NCI-H2171 treated with DMSO at 0.1 percent for 48 hours (cell line): ENCODE measurements at regions not wholly inside any gene's neighbourhood (a gene's known extent, or its start where the extent isn't known, plus 50 kb on each side); places are given as distances from the start of the nearest gene placed in this dataset.
A peak's percentile ranks its signal among the peaks of the same experiment; 100 is the strongest.

Experiments
- DNase-seq: peaks from one replicate; lab custom pipeline; 2025; lab: John Stamatoyannopoulos, UW

DNA sequence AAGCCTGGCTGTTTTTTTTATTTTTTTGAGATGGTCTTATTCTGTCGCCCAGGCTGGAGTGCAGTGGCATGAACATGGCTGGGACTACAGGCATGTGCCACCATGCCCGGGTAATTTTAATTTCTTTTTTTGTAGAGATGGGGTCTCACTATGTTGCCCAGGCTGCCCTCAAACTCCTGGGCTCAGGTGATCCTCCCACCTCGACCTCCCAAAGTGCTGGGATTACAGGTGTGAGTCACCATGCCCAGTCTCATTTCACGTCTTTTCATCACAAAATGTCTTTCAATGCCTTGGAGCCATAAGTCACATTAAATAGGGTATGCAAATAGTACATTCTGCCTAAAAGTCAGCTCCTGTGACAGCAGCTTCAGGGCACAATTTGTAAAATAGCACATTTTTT, 52.8 kb downstream of the SOX2 start:
- DNase-seq = no peak

DNA sequence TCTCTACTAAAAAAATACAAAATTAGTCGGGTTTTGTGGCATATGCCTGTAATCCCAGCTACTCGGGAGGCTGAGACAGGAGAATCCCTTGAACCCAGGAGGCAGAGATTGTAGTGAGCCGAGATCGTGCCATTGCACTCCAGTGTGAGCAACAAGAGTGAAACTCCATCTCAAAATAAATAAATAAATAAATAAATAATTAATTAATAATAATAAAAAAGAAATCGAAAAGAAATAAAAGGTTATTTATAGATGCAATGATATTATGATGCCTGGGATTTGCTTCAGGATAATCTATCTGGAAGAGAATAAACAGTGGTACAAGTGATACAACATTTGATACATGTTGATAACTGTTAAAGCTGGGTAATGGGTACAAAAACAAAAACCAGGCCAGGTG, 58.6 kb downstream of the SOX2 start:
- no peak for DNase-seq

DNA sequence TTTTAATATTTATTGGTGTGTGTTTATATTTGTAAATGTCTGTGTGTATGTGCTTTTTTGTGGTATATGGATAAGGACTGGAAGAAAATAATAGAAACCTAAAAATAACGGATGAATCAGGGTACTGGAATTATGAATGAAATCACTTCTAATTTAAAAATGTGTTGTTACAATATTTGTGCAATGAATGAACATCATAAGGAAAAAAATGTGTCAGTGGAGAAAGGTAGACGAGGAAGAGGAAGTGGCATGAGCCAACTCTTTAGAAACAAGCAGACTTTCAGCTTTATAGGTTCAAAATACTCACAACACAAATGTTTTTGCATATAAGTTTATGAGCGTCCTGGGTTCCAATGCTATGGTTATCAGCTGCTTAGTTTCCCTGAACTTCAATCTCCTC, 59.4 kb downstream of the SOX2 start:
- DNase-seq = no peak

DNA sequence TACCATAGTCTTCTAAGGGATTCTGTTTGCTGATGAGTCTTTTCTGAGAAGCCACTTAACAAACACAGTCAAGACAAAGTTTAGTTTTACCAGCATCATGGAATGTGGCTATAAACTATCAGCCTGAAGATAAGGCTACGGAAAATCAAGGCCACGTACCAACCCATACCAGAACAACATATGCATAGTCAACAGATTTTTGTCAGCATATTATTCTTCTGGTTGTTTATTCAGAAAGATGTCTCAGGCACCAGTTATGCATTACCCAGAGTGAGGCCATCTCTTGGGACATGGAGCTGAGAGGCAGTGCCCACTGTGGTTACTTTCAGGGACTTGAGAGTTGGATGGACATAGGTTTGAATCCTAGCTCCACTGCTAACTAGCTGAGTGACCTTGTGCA, 60.4 kb downstream of the SOX2 start:
- DNase-seq = no peak

DNA sequence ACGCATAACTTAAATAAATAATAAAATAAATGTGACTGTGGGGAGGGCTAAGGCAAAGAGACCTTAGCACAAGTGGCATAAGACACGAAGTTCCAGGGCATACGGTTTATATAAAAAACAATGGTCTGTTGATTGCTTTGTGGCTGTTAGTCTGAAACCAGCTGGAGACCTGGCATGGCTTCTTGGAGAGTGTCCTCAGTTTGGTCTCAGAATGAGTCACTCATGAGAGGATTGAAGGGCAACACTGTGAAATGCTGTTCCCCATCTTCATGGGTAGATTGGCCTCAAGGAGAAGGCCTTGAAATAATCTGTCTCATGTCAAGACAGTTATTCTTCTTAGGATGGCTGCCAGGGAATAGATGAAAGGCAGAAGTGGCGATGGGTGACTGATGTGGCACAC, 62.2 kb downstream of the SOX2 start:
- DNase-seq = no peak

DNA sequence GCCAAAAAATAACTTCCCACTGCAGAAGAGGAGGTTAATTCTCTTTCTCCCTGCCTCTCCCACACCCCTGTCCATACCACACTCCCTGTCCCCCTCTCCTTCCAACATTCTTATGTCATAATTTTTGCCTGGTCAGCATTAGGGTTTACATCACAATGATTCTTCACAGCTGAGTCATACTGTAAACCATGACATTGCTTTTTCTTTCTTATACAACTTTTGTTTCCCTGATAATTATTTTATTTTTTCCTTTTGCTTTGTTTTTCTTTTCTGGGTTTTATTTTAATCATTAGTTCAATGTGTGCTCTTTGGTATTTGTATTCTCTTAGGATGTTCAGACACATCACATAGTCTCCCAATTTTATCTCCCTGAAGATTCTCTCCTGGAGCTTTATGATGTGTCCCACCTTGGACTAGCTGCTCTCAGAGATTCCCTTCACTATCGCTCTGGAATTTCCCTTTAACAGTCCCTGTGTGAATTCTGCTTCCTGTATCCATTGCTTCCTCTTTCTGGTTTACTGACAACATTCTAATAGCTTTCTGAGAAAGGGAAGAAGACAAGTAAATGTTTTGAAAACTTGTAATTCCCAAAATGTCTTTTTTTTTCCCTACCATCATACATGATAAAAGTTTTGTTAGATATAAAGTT, 70.7 kb downstream of the SOX2 start:
- no peak for DNase-seq

DNA sequence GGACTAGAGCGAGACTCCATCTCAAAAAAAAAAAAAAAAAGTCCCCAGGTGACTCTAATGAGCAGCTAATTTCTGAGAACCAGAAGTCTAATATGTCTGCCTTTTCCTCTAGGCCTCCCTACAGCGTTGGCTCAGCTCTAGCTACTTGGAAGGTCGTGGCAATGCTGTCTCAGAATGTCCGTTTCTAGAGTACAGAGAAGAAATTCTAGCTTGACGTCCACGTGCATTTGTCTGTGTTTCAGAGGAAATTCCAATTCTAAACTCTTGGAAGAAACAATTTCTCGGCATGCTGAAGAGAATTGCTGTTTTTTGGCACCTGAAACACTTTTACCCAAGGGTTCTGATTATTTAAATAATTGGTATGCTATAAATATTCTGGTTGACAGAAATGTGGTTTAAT, 78.8 kb downstream of the SOX2 start:
- no peak for DNase-seq

DNA sequence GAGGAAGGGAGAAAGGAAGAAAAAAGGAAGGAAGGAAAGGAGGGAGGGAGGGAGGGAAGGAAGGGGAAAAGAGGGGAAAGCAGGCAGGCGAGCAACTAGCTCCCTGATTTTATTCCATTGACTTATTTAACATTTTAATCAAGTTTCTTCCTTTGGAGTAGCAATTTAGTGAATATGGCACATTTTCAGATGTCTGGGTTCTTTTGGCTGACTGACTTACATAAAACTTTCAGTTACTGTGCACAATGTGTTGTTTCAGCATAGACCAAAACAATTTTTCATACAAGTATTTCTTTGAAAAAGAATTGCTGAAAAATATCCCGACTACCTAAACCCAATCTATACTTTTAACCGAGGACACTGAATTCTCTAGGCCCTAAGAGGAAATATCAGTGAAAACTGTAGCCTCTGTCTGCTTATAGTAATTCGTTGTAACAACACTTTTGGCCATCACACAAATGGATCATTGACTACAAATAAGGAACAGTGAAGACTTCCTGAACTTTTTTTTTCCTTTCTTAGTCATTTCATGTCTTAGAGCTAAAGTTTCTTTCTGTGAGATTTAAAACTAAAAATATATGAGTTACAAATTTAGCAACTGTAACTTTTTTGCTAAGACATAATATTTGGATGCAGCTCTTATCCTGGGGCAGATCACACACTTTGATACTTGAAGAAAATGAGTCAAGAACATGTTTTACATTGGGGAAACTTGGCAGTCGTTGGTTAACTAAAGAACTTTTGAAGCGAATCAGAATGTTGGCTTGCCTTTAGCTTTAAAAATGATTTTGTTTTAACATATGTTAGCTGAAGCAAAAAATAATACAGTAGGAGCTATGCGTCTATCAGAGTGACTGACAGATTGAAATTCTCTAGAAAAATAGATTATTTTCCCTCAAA, 79.6 kb downstream of the SOX2 start:
- no peak for DNase-seq

DNA sequence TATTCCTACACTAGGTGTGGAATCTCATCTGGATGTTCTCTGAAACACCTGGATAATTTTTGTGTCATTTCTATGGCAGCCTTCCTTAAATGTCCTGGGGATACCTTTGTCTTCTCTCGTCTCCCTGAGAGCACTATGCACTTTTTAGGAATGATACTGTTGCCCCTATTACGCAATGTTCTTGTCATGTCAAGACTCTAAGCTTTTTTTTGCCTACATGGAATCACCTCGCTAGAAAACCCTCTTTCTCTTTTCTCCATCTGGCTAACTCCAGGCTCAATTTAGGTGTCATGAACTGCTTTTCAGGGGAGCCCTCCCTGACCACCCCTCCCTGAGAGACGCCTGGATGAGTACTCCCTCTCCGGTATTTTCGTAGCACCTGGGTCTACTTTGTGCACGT, 81.3 kb downstream of the SOX2 start:
- DNase-seq = no peak

DNA sequence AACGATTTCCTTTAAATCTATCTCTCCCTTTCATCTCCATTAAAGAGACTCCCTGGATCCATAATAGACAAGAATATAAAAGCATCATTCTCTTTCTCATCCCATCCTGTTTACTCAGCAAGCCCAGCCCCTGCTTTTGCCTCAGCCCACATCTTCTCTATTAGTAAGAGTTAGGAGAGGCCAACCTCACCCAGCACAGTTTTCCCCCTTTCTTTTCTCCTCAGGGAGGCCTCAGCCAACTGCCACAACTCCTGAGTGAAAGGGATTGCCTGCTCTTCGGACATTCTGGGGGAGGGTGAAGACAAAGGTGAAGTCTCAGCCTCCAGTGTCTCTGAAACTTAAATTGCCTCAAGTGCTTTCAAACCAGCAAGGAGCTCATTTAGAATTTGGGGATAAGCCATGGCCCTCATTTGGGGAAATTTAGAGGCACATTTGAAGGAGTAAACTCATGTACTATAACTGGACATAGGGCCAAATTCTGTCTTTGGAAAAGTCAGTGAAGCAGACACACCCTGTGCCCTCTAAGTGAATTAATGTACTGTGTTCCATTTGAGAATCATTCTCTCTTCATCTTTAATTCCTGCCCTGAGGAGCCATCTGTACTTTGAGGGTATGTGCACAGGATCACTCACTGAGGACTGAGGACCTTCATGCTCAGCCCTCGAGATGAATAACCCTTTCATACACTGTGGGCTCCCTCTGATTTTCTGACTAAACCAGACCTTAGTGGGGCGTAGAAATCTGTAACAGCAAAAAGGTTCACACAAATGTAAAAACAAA, 82.5 kb downstream of the SOX2 start:
- DNase-seq = no peak

DNA sequence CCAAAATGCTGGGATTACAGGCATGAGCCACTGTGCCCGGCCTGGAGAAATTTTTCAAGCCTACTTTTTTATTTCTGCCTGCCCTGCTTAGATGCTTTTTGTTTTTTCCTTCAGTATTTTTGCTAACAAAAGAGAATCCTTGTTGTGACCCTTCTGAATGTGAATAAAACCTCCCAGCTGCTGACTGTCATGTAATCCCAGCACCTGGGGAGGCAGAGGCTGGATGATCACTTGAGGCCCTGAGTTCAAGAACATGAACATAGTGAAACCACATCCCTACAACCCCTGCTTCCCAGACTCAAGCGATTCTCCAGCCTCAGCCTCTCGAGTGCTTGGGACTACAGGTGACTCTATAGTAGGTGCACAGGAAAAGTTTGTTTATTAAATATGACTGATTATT, 84.9 kb downstream of the SOX2 start:
- no peak for DNase-seq

DNA sequence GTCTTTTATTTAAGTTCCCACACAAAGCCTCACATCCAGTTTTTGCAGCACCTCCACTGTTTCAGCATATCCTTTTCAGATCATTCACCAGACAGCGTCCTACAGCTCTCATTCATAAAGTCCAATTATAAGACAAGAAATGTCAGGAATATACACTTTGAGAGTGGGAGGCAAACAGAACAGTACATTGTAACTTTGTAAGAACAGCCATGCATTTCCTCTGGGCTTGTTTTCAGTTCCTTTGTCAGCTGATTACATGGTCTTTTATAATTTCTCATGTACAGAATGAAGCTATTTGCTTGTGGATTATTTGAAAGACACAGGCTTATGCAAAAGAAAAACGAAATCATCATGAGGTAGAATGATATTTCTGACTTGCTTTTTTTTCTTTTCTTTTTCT, 85.7 kb downstream of the SOX2 start:
- DNase-seq = no peak

DNA sequence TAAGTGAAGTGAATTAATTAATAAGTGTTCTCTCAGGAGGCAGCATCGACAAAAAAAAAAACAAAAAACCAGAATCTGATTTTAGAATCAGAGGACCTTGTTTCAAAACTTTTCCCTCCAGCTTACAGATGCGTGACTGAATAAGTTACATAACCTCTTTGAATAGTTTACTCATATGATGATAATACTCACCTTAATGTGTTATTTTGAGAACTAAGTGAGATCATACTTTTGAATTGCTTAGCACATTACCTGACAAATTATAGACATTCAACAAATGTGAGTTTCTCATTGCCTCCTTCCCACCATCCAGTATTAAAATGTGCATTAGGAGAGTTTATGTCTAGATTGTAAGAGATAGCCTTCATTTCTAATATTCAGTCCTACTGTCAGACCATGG, 94.0 kb downstream of the SOX2 start:
- no peak for DNase-seq

DNA sequence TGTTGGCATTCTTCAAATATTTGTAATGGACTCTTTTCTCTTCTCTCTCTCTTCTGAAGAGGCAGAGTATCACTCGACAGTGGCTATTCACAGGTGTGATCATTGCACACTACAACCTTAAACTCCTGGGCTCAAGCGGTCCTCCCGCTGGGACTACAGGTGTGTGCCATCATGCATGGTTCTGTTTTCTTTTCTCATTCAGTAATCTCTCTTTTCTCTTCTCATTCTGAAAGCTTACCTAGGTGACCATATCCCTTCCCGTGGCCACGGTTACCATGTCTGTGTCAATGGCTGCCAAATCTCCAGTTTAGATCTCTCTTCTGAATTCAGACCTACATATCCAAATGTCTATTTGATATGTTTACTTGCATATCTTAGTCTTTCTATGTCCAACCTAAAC, 96.3 kb downstream of the SOX2 start:
- no peak for DNase-seq

DNA sequence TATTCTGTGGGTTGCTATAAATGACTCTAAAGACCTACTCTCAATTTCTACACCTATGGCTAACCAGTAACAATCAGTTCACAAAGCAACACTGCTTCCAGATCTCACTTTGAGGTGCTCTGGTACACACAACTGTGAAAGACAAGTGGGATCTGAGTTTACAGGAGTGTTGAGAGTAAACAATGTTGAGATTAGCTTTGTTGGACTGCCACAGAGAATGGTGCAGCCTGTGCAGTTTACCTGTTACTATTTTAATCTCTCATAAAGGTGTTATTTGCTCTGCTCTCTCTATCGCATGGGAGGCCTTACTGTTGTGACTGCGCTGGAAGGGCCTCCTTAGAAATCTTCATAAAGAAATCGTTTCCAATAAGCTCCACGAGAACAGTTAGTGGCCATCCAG, 112.0 kb downstream of the SOX2 start:
- no peak for DNase-seq

DNA sequence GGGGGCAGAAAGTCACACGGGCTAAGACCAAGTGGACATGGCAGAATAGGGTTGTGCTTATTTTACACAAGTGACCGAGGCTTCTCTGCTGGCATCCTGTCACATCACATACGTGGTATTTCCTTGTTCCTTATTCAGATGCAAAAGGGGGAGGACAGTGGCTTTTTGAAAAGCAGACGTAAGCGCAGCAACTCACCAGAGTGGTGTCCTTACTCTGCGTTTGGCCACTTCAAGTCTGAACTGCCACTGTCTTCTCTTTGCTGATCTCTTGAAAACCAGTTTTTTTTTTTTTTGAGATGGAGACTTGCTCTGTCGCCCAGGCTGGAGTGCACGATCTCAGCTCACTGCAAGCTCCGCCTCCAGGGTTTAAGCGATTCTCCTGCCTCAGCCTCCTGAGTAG, 113.2 kb downstream of the SOX2 start:
- DNase-seq = no peak

DNA sequence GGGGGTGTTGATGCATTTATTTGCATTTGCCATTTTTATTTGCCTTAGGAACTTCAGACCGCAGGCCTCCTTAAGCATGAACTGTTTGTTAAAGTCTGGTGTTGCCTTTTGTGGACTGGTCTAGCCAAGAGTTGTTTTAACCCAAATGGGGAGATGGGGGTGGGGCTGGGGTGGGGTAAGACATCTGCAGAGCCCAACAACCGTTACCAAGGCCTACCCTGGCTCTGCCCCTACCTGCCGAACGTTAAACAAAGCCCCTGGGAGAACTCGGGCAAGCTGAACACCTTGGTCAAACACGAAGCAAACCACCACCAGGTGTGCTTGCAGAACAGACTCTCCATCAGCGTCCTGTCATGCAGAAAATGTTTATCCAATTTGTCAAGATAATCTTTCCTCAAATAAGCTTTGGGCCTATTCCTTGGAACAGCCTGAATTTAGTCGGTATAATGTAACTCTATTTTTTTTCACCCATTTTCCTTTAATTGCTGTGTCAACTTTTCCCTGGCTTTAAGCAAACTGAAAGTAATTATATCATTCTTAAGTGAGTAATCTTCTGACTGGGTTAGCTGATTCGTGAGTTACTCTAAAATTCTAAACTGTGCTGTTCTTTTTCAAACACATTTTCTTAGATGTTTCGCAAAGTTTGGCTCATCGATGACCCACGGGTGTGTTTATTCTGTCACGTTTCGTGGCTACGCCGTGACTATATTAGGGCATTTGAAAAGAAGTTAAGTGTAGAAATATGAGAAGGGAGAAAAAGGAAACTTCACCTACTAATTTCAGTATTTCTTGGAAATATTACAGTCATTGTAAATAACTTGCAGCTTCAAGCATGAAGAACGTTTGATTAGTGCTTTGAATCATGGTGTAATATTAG, 127.6 kb downstream of the SOX2 start:
- DNase-seq = peak; percentile 96

DNA sequence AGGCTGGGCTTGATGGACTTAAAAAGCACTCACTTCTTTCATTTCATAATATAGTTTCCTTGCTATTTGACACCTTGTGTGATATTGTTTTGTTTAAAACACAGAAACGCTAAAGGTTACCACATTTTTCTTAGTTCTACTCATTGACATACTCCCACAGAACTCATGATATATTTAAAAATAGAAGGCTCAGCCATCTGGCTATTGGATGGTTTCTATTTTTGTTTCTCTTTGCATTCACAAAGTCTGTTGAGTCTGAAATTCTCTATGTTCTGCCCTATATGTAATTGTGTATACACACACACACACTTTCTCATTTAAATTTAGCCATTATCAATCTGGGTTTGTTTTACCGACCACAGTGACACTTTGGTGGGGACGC, 128.2 kb downstream of the SOX2 start:
- peak; percentile 63 for DNase-seq

DNA sequence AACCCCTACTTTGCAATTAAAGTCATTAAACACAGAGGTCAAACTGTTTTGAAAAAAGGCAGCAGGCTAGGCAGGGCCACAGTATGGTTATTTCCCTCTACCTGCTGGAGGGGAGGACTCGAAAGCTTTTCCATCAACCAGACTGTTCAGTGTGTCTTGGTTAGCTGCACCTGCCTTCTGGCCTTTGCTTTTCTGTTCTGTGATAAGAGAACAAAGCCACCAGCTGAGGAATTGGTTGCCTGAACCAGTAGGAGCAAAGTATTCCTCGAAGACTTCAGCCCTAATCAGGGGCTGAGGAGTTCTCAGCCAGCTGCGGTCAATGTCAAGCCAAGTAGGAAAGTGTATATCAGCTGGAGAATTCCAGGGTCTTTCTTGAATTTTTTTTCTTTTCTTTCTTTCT, 132.5 kb downstream of the SOX2 start:
- peak; percentile 18 for DNase-seq

DNA sequence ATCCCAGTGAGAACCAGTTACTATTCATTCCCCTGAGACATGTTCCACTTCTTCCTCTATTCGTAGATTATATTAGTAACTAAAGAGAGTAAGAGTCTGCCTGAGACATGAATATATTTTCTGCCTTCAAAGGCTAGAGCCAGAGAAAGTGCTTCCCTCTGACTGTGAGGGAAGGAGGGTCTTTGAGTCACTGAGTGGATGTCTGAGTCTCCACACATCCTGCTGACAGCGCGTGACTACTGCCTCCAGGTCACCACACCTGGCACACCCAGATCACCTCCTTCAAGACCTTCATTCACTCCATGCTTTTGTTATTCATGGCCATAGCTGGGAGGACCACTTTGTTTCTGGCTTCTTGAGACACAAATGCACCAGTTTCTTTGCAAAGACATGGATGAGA, 135.6 kb downstream of the SOX2 start:
- DNase-seq = no peak

DNA sequence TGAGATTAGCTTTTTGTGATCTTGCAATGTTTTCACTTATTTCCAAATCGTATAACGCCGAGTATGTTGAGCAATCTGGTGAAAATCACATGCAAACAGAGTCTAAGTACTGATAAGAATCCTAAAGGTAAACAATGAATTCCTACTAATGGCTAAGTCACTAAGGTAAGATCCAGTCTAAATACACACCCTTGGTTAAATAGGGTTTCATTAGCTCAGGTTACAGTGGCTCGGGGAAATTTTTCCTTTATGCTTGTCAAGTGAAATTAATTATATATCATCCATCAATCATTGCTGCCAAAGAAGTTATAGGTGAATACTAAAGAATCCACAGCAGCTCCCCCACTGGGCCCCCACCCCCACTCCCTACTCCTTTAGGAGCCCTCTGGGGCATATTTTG, 139.3 kb downstream of the SOX2 start:
- DNase-seq = peak; percentile 65

DNA sequence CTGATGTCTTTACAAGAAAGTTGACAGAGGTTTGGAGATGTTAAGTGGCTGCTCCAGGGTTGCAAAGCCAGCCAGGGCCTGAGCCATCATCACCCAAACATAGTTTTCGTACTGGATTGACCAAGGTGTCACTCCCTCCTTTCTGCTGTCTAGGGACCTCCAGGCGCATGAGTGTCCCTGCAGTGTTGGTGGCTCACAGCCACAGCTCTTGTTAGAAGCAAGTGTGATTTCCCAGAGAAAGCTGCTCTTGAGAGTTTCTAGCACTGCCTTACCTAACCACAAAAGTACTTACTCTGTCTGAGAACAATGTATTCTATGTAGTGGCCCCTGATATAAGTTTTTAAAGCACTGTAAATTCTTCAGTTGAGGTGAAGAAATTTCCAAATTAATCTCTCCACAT, 144.1 kb downstream of the SOX2 start:
- DNase-seq = no peak
